Lung (tissue), 11 donors: ENCODE measurements at regions not wholly inside any gene's neighbourhood (a gene's known extent, or its start where the extent isn't known, plus 50 kb on each side); places are given as distances from the start of the nearest gene placed in this dataset.

Experiments
- ATAC-seq: fragments of 200-7000 bp; cut with Tn5 transposase; one replicate; pipeline ENCODE4 v1.9.1; 2020; ENCODE audit warnings: moderate number of reproducible peaks; ENCODE audit not compliant: insufficient read depth, low FRiP score
- DNase-seq, 3 donors: peaks; one replicate each; pipeline ENCODE4 v3.0.0-alpha.2; 2013 to 2017
- H3K27ac ChIP-seq, 2 donors: one replicate each; pipeline ENCODE4 v1.5.1; 2013; ENCODE audit warnings: mild to moderate bottlenecking in 2 of 2, moderate library complexity in 2 of 2, control low read depth in 1 of 2, inconsistent platforms in 1 of 2, low read depth in 1 of 2, low read length in 1 of 2
- H3K27me3 ChIP-seq, 3 donors: one replicate each; pipeline ENCODE4 v1.5.1; 2013; ENCODE audit warnings: low read length in 2 of 3; ENCODE audit not compliant: control insufficient read depth in 3 of 3, insufficient read depth in 3 of 3
- H3K36me3 ChIP-seq, 4 donors: one replicate each; pipeline ENCODE4 v1.5.1; 2013; ENCODE audit warnings: low read length in 4 of 4, mild to moderate bottlenecking in 1 of 4, moderate library complexity in 1 of 4; ENCODE audit not compliant: control insufficient read depth in 4 of 4, insufficient read depth in 4 of 4
- H3K4me1 ChIP-seq, 5 donors: one replicate each; pipeline ENCODE4 v1.5.1; 2013; ENCODE audit warnings: low read length in 5 of 5, mild to moderate bottlenecking in 2 of 5, moderate library complexity in 1 of 5; ENCODE audit not compliant: control insufficient read depth in 5 of 5, insufficient read depth in 5 of 5
- H3K4me3 ChIP-seq: one replicate; pipeline ENCODE4 v1.5.1; 2013; ENCODE audit warnings: mild to moderate bottlenecking, control low read depth, moderate library complexity
- H3K9ac ChIP-seq, 2 donors: one replicate each; pipeline ENCODE4 v1.5.1; 2013; ENCODE audit warnings: low read length in 2 of 2, control low read depth in 1 of 2; ENCODE audit not compliant: insufficient read depth in 1 of 2
- H3K9me3 ChIP-seq, 4 donors: one replicate each; pipeline ENCODE4 v1.5.1; 2013; ENCODE audit warnings: low read length in 3 of 4, mild to moderate bottlenecking in 1 of 4, moderate library complexity in 1 of 4; ENCODE audit not compliant: control insufficient read depth in 4 of 4, insufficient read depth in 3 of 4
- WGBS, 2 donors: extraction: QIAGEN DNeasy Blood & Tissue Kit; methylation state at CpG; one replicate each; pipeline ENCODE4 v1.1.7; 2013; 5-methylcytosine and 5-hydroxymethylcytosine counted together
- TF ChIP-seq, protein P1 (sequence below): IDR thresholded peaks from 2 replicates; pipeline ENCODE4 v1.5.1; 2012; ENCODE audit warnings: mild to moderate bottlenecking; ENCODE audit errors: control extremely low read depth, extremely low read depth
- donor health status: control.
- donor health status: control.
- donor health status: Bipolar disorder and iron deficiency.
- donor health status: healthy.
- donor health status: DM: yes; HTN: yes; CAD: no.

DNA sequence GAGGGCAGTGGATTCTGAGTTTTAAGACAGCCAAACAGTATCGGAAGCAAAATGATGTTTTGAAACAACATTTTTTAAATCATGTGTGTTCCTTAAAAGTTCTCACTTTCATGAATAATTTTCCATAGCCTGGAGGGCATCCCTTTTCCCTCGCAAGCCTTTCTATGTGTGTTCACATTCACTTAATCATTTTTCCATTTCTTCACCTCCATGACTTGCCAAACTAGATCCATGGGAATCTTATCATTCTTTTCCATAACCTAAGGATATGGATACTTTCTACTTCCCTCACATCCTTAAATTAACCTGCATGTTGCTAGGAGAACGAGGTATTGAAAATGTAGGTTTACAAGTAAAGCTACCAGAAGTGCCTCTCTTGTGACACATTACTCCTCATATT, 94.2 kb upstream of the NPVF start:
- no peak overlapping the region for H3K4me3 ChIP-seq
- 85 to 90% methylated on average over 3 of the region's 3 CpGs for WGBS, 2 donors
- TF ChIP-seq, protein P1, sequence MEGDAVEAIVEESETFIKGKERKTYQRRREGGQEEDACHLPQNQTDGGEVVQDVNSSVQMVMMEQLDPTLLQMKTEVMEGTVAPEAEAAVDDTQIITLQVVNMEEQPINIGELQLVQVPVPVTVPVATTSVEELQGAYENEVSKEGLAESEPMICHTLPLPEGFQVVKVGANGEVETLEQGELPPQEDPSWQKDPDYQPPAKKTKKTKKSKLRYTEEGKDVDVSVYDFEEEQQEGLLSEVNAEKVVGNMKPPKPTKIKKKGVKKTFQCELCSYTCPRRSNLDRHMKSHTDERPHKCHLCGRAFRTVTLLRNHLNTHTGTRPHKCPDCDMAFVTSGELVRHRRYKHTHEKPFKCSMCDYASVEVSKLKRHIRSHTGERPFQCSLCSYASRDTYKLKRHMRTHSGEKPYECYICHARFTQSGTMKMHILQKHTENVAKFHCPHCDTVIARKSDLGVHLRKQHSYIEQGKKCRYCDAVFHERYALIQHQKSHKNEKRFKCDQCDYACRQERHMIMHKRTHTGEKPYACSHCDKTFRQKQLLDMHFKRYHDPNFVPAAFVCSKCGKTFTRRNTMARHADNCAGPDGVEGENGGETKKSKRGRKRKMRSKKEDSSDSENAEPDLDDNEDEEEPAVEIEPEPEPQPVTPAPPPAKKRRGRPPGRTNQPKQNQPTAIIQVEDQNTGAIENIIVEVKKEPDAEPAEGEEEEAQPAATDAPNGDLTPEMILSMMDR: no peak

DNA sequence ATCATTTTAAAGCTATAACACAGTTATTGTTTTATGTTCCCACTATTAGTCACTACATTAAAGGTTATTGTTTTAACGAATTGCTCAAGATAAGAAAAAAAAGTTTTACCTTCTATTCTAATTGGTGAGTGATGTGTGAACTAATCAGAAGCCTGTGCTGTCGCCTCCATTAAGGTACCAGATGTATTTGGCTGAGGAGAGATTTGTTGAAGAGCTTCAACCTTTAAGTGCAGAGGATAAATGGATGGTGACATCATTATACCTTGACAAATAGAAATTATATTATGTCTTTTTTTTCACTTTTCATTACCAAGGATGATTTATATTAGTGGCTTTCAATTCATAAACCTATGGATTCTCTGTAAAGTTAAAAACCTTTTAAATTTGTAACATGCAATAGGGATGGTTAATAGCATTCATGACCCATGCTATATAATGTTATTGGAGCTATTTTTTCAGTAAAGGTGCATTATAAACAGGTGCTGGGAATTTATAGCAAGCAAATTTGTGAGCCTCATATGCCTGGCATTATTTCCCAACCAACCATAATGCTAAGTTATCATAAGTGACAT, 97.0 kb upstream of the NPVF start:
- no peak overlapping the region for H3K4me3 ChIP-seq
- no peak overlapping the region for H3K27ac ChIP-seq
- H3K9ac ChIP-seq: no peak overlapping the region
- H3K4me1 ChIP-seq: peaks cover 0 to 8% (median 0%) of the 10 kb centered on the region in 5 donors
- WGBS, 2 donors: 82 to 97% methylated on average over 2 of the region's 2 CpGs
- TF ChIP-seq, protein P1: no peak
- H3K9me3 ChIP-seq: peaks cover 0 to 2% (median 0%) of the 10 kb centered on the region in 4 donors
- DNase-seq: no peak
- no peaks in the 10 kb centered on the region for H3K36me3 ChIP-seq
- H3K27me3 ChIP-seq: no peaks in the 10 kb centered on the region
- ATAC-seq: no peak

More for the DNA sequence above, 94.2 kb upstream of the NPVF start:
- H3K27ac ChIP-seq: no peak overlapping the region
- H3K9ac ChIP-seq: no peak overlapping the region
- peaks cover 0 to 8% (median 0%) of the 10 kb centered on the region in 5 donors for H3K4me1 ChIP-seq
- no peaks in the 10 kb centered on the region for H3K36me3 ChIP-seq
- ATAC-seq (no peak), DNase-seq (no peak)
- peaks cover 0 to 2% (median 0%) of the 10 kb centered on the region in 4 donors for H3K9me3 ChIP-seq
- H3K27me3 ChIP-seq: no peaks in the 10 kb centered on the region

DNA sequence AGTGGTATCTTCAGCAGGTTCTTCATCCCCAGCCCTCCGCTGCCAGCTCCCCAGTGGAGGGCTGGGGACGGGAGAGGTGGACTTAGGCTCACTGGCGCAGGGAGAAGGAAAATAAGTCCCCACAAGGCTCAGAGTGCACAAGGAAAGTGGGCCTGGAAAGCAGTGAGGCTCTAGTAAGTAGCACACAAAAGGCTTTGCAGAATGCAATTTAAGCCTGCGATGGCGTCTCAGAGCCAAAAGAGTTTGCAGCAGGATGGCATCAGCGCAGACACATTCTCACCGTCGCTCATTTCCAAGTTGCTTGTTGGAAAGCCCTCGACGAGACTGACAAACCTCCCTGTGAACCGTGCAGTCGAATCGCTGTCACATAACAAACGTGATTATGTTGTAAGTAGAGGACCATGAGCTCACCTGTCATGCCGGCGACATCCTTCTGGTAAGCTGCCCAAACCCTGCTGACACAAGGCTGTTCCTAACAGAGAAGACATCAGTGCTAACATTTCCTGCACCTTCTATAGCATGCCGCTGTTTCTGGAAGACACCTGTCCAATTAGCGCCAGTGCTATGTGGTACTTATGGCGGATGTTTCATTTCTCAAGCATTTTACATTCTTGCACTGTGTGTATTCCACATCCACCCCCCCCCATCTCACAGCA, 98.3 kb upstream of the NPVF start:
- peaks cover 0 to 2% (median 0%) of the 10 kb centered on the region in 5 donors for H3K4me1 ChIP-seq
- H3K27ac ChIP-seq: no peak overlapping the region
- H3K27me3 ChIP-seq: no peaks in the 10 kb centered on the region
- DNase-seq (no peak), ATAC-seq (no peak)
- TF ChIP-seq, protein P1: no peak
- no peak overlapping the region for H3K9ac ChIP-seq
- H3K4me3 ChIP-seq: no peak overlapping the region
- 95 to 97% methylated on average over 19 of the region's 19 CpGs for WGBS, 2 donors
- H3K36me3 ChIP-seq: no peaks in the 10 kb centered on the region
- H3K9me3 ChIP-seq: no peaks in the 10 kb centered on the region
